ACC112 (cell line): ENCODE measurements at regions not wholly inside any gene's neighbourhood (a gene's known extent, or its start where the extent isn't known, plus 50 kb on each side); places are given as distances from the start of the nearest gene placed in this dataset.

Experiments used
- H2AFZ ChIP-seq: fragments of 200-600 bp; sonication (generic); one replicate; pipeline ENCODE4 v1.6.0; 2017; ENCODE audit warnings: antibody characterized with exemption, low read length; ENCODE audit not compliant: unreplicated experiment
- H3K27ac ChIP-seq: fragments of 200-600 bp; sonication (generic); 2 replicates; pipeline ENCODE4 v1.5.1; 2014; ENCODE audit warnings: low read depth, mild to moderate bottlenecking, antibody characterized with exemption, low read length, moderate library complexity
- H3K27me3 ChIP-seq: fragments of 200-600 bp; sonication (generic); 2 replicates; pipeline ENCODE4 v1.6.1; 2014; ENCODE audit warnings: mild to moderate bottlenecking, antibody characterized with exemption, low read length, moderate library complexity, mixed read lengths; ENCODE audit not compliant: insufficient read depth
- H3K36me3 ChIP-seq: fragments of 200-600 bp; sonication (generic); 2 replicates; pipeline ENCODE4 v1.6.1; 2016; ENCODE audit warnings: mild to moderate bottlenecking, antibody characterized with exemption, low read length, moderate library complexity, mixed read lengths; ENCODE audit not compliant: insufficient read depth
- H3K4me1 ChIP-seq: fragments of 200-600 bp; sonication (generic); one replicate; pipeline ENCODE4 v1.6.1; 2016; ENCODE audit warnings: low read length, mixed read lengths; ENCODE audit not compliant: insufficient read depth, unreplicated experiment, control insufficient read depth
- H3K4me3 ChIP-seq: fragments of 200-600 bp; sonication (generic); 2 replicates; pipeline ENCODE4 v1.5.1; 2014; ENCODE audit warnings: mild to moderate bottlenecking, low read depth, low read length
- H3K79me2 ChIP-seq: fragments of 200-600 bp; sonication (generic); one replicate; pipeline ENCODE4 v1.6.0; 2016; ENCODE audit warnings: low read length; ENCODE audit not compliant: control insufficient read depth, unreplicated experiment, insufficient read depth

DNA sequence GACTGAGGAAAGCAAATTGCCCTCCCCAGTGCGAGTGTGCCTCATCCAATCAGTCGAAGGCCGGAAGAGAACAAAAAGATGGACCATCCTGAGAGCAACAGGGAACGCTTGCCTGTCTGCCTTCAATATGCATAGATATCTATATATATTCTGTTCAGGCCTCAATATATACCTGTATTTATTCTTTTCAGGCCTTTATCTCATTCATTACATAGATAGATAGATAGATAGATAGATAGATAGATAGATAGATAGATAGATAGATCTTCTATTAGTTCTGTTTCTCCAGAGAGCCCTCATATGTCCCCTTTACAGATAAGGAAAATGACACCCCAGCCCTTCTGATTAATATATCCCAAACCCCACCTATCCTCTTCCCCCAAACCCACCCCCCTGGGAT lies 55.1 kb upstream of the LMO2 start:
- Histone ChIP-seq H3K36me3 (no peaks in the 10 kb centered on the region), H2AFZ (no peak overlapping the region), H3K4me1 (peaks cover 20% of the 10 kb centered on the region), H3K4me3 (no peak overlapping the region), H3K79me2 (no peaks in the 10 kb centered on the region), H3K27ac (no peak overlapping the region), H3K27me3 (no peaks in the 10 kb centered on the region)

DNA sequence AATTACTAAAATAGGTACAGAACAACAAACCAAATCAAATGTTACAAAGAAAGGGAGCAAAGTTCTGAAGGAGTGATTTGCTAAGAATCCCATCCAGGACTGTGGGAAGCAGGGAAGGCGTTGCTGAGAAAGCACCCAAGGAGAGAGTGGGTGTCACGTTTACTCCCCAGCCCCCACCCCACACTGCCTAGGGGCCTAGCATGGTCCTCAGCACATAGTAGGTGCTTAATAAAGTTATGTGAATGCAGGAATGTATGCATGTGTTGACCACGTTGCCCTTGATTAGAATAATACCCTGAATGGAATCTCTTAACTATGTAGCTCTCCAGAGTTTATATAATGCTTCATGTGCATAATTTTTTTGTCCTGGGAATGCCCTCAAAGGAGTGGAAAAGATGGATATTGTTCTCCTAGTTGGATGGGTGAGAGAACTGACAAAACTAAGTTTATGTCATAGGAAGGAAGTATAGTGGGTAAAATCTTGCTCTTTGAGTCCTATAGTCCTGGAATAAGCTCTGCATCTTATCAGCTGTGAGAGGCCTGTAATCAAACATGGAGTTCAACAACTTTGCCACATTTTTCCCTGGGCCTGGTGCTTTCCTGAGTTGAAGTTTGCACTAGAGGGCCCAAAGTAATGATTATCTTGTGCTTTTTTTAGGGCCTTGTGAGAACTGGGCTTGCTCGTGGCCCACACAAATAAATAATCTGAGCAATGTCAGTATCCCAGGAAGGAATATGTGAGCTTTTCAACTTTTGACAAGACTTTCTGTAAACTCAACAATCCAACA lies 53.8 kb upstream of the LMO2 start:
- no peak overlapping the region for H2AFZ ChIP-seq
- peaks cover 29% of the 10 kb centered on the region for H3K4me1 ChIP-seq
- H3K79me2 ChIP-seq, result no peaks in the 10 kb centered on the region
- no peak overlapping the region for H3K4me3 ChIP-seq
- no peak overlapping the region for H3K27ac ChIP-seq
- H3K27me3 ChIP-seq, result no peaks in the 10 kb centered on the region
- no peaks in the 10 kb centered on the region for H3K36me3 ChIP-seq

DNA sequence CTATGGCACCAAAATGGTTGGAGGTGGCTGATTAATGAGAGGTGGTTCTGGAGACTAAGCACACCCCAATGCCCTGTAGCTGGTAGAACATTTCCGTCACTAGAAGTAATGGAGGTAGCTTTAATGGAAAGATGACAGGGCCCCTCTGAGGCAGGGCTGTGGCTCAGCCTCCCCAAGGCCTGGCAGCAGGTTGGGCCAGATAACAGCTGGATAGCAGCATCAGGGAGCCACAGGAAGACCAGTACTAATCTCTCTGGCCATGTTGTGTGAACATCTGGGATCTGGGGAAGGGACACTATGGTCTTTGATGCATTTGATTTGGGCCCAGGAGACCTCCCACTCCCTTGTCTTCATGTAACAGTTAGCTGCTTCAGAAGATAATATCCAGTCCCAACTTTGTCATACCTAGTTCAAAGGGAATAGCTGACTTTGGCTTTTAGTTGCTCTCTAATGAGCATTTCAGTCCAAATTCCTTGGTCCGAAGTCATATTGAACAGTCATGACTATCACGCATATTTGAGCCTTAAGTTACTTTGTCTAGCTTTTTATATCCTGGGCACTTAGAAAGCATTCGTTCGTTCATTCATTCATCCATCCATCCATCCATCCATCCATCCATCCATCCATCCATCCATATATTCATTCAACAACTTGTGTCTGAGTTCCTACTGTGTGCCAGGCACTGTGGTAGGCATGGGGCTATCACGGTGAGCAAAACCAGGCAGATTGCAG lies 53.0 kb upstream of the LMO2 start:
- no peak overlapping the region for H3K27ac ChIP-seq
- peaks cover 29% of the 10 kb centered on the region for H3K4me1 ChIP-seq
- H2AFZ ChIP-seq, result no peak overlapping the region

DNA sequence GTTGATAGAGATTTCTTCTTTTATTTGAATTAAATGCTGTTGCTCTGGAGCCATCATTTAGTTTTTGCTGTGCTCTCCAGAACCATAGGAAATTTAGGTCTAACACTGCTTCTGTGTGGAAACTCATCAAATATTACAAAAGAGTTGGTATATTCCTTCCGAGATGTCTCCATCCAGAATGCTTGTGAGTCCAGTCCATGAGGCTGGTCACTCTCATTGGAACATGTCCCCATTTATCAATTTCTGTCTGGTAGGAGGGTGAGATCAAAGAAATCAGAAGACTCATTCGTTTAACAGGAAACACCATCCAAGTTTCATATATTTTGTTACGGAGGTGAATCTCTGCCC lies 52.4 kb upstream of the LMO2 start:
- Histone ChIP-seq H3K36me3 (no peaks in the 10 kb centered on the region), H3K27ac (no peak overlapping the region), H2AFZ (no peak overlapping the region), H3K27me3 (no peaks in the 10 kb centered on the region), H3K79me2 (no peaks in the 10 kb centered on the region), H3K4me3 (no peak overlapping the region), H3K4me1 (peaks cover 29% of the 10 kb centered on the region)

More for the DNA sequence above, 53.0 kb upstream of the LMO2 start:
- Histone ChIP-seq H3K79me2 (no peaks in the 10 kb centered on the region), H3K36me3 (no peaks in the 10 kb centered on the region), H3K27me3 (no peaks in the 10 kb centered on the region), H3K4me3 (no peak overlapping the region)

DNA sequence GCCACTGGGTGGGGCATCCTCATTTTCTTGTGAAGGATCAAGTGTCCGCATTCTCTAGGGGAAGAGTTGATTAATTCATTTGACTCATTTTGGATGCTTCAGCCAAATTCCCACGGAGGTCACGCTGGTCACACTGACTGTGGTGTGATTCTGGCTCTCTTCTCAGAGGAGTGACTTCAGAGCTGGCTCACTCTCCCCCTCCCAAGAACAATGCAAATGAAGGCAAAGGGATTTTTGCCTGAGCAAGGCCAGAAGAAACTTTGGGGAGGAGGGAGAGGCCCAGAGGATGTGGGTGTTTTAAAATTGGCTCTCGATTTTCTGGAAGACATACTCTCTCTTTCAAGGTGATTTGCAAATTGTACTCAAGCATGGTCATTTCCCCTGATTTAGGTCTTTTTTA lies 51.1 kb upstream of the LMO2 start:
- H3K4me1 ChIP-seq, result peaks cover 32% of the 10 kb centered on the region
- H3K36me3 ChIP-seq, result no peaks in the 10 kb centered on the region
- H2AFZ ChIP-seq, result no peak overlapping the region
- H3K27ac ChIP-seq, result peak overlapping the region; percentile 90
- no peaks in the 10 kb centered on the region for H3K79me2 ChIP-seq
- no peak overlapping the region for H3K4me3 ChIP-seq
- H3K27me3 ChIP-seq, result no peaks in the 10 kb centered on the region

DNA sequence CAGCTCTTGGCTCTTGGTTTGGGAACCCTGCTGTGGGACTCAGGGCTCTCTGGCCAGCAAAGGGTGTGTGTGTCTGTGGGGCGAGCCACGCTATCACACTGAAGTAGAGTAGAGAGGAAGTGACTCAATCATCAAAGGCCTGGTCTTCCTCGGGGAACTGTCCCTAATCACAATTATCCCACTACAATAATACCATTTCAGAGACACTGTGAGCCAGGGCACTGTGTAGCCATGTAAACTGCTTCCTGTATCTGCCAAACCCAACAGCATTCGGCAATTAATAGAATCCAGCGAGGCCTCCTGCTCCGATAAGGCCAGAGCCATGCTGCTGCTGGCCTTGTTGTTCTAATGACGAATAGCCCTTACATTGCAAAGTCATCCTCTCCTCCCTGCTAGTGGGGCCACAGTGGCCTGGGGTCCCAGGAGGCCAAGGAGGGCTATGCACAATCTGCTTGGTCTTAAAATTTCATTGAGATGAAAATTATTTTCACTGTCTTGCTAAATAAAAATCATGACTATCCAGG lies 49.8 kb upstream of the LMO2 start:
- Histone ChIP-seq H3K79me2 (no peaks in the 10 kb centered on the region), H3K4me3 (peak overlapping the region; percentile 31; the same call in 1 of the 2 replicates), H3K4me1 (peaks cover 45% of the 10 kb centered on the region), H3K27me3 (no peaks in the 10 kb centered on the region), H2AFZ (peak overlapping the region; percentile 6), H3K36me3 (no peaks in the 10 kb centered on the region), H3K27ac (peak overlapping the region; percentile 90)
